GM21576 (cell line): ENCODE measurements at regions not wholly inside any gene's neighbourhood (a gene's known extent, or its start where the extent isn't known, plus 50 kb on each side); places are given as distances from the start of the nearest gene placed in this dataset.

Experiments used
- ATAC-seq: cut with Tn5 transposase; IDR thresholded peaks from one replicate; pipeline ENCODE4 v1.9.1; 2021; ENCODE audit warnings: mild to moderate bottlenecking, moderate library complexity; ENCODE audit not compliant: unreplicated experiment

DNA sequence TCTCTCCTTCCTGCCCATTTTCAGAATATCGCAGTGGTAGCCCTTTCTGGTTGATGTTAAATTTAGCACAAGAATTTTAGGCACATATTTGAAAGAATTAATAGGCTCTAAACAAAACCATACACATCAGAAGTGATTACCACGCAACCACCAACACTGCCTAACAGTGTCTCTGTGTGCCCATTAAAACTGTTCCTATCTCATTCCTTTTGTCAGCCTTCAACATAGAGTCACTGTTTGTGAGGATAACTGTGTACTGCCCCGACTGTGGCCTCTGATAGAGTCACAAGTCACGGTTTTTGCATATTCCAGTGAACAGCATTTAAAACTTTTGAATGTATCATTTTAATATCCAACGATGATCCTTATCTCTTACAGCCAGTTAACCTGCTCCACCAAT, 116.8 kb upstream of the TNFAIP3 start:
- ATAC-seq = no peak

DNA sequence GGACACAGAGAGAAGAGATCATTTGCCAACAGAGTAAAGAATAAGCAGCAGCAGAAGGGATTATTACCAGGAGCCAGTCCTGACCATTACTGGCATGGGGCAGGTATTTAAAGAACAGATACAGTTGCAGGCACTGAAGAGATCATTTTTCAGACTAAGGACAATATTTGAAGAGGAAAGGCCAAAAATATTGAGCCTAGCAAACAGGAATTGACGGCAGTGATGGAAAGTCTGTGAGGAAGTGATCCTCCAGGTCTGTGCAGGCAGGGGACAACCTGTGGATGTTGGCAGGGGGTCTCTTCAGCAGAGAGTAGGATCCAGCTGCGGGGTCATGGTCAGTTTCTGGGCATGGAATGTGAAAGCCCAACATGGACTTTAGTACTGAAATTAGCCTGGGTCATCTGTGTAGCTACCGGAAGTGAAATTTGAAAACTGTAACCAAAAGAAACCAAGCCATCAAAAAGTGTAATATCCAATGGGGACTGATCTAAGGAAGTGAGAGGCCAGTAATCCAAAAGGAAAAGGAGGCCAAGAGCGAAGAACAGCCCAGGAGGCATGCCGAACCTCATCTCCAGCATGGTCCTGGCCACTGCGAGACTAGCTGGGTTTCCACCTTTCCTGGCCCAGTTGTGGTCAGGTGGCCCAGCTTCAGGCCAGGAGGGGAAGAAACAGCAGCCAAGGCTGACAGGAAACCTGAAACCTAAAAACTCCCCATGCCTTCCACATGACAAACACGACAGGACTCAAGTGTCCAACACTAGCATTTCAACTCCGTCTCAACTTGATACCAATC, 115.1 kb upstream of the TNFAIP3 start:
- ATAC-seq = no peak

DNA sequence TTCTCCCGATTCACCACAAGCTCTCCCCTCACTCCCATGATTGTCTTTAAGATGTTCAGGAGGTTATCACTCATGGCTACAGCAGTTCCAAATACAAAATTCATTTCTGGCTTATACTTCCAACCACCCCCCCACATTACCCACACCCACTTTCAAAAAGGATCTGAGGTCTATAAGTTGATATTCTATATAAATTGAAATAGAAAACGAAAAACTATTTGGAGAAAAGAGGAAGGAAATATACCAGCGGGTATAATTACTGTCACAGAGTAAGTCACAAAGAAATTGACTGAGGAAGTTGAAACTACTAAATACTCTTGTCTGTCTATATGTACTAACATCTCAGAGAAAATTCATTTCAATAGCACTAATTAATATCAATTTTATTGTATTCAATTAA, 112.7 kb upstream of the TNFAIP3 start:
- ATAC-seq = peak; percentile 68

DNA sequence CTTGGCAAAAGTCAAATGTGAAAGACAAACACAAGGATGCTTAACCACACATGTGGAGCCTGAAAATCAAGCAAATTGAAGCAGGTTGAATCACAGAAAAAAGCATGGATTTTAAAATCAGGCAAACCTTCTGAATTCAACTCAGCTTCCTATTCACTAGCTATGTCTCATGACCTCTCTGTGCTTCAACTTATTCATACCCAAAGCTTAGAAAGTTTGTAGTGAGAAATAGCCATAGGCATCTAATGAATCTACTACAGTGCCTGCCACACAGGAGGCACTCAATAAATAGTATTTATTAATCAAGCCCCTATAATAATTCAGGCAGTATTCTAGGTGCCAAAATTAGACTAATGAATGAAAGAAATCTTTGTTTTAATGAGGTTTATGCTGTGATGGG, 112.2 kb upstream of the TNFAIP3 start:
- peak; percentile 19 for ATAC-seq

DNA sequence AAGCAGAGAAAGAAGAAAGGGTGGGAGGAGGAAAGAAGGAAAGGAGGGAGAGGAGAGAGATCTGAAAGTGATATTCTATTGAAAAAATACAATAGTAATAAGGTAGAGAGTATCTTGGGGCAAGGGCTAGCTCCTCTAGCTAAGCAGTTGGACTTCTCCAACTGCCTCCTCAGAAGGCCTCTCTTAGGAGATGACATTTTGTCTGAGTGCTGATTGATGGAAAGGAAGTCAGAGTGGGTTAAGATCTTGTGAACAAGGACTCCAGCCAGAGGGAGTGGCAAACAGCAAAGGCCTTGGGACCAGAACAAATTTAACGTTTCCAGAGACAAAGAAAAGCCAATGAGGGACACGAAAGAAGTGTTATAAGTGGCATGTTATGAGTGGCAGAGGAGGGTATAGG, 111.8 kb upstream of the TNFAIP3 start:
- ATAC-seq = no peak

DNA sequence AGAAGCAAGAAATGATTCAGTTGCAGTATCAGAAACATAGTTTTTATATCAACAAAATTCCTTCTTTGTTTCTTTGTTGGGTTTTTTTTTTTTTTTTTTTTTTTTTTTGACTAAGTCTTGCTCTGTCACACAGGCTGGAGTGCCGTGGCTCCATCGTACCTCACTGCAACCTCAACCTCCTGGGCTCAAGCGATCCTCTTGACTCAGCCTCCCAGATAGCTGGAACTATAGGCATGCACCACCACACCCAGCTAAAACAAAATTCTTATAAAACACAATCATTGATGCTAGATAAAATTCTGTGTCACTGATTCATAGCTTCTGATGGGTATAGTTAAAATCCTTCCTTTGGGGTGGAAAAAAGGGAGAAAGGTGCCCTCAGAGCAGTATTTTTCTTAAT, 110.3 kb upstream of the TNFAIP3 start:
- ATAC-seq = no peak

DNA sequence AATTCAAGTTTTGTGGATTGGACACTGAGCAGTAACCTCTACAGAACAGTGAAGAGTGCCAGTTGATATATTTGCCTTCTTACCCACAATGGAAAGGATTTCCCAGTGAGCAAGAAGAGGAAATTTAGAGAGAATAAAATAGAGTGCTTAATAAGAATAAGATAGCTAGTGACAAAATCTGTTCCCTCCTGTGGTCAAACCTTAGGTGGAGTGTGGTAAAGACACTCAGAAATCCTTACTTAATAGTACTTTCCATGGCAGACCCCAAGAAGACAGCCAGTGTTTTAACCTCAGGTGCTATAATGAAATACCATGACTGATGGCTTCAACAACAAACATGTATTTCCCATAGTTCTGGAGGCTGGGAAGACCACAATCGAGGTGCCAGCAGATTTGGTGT, 108.4 kb upstream of the TNFAIP3 start:
- no peak for ATAC-seq

DNA sequence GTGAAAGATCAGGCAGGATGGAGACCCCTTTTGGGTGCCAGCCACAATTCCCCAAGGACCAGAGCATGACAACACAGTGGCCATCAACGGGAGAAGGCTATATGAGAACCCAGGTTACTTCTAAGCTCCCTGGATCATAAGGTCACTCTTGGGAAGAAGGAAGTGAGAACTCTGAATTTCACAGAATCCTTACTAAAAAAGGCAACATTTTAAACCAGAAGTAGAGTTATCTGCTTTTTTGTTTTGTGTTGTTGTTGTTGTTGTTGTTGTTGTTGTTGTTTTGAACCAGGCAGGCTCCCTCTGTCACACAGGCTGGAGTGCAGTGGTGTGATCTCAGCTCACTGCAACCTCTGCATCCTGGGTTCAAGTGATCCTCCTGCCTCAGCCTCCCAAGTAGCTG, 107.4 kb upstream of the TNFAIP3 start:
- ATAC-seq = no peak

DNA sequence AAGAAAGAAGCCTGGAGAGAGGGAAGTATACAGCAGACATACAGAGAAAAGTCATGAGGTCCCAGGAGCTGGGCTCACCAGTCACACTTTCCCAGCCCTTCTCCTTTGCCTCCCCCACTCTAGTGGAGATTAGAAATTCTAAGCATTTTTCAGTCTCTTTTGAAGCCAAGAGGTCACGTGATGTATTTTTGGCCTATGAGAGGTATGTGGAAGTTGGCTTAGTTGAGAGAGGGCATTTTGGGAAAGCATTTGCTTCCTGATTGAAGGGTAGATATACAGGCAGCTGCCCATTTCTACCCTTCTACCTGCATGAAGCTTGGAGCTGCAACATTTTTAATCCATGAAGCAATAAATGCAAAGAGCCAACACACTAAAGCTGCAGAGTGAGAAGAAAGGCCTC, 106.0 kb upstream of the TNFAIP3 start:
- ATAC-seq = no peak

DNA sequence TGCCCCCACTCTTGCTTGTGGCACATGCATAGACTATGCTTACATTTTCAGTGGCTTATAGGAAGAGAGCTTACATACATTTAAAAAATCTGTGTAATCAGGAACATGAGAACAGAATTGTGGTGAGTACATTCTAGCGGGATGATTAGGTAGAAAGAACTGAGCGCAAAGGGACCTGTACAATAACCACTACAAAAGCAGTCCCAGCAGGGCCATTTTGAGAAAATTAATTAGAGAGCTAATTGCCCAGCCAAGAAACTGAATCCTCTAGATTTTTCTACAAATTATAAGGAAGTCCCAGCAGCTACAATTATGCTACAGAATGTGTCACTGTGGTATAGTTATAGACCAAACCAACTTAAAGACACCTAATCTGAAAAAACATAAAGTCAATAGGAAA, 105.6 kb upstream of the TNFAIP3 start:
- ATAC-seq = no peak

DNA sequence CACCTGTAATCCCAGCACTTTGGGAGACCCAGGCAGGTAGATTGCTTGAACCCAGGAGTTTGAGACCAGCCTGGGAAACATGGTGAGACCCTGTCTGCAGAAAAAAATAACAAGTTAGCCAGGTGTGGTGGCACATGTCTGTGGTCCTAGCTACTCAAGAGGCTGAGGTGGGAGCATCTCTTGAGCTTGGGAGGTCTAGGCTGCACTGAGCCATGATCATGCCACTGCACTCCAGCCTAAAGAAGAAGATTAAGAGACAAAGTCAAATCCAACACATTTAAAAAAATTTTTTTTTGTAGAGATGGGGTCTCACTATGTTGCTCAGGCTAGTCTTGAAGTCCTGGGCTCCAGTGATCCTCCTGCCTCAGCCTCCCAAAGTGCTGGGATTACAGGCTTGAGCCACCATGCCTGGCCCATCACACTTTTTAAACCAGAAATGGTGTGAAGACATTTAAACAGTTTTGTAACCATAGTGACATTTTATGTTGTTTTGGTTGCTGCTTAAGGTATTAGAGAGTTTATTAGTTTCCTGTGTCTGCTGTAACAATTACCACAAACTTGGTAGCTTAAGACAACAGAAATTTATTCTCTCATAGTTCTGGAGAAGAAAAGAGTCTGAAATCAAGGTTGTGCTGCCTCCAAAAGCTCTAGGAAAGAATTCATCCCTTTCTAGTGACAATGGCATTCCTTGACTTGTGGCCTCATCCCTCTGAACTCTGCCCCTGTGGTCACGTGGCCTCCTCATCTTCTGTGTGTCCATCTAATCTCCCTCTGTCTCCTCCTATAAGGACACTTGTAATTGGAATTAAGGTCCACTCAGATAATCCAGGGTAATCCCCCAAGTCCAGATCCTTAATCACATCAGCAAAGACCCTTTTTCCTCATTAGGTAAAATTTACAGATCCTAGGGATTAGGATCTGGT, 104.6 kb upstream of the TNFAIP3 start:
- no peak for ATAC-seq

DNA sequence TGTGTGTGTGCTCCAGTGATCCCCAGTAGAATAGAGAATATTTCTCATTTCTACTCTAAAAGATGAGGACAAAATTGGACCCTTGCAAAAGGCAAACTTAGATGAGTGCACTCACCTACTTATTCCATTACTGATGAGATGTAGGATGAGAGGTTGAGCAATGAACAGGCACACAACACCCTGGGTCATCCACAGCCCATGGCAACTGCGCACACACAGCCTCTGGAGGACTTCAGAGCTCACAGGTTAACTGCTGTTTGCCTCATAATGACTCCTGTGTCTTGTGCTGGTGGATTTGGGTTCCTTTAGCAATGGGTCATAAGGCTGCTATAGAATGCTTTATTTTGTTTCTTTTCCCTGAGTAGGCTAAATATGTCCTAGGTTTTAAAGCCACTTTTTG, 103.6 kb upstream of the TNFAIP3 start:
- ATAC-seq = no peak

DNA sequence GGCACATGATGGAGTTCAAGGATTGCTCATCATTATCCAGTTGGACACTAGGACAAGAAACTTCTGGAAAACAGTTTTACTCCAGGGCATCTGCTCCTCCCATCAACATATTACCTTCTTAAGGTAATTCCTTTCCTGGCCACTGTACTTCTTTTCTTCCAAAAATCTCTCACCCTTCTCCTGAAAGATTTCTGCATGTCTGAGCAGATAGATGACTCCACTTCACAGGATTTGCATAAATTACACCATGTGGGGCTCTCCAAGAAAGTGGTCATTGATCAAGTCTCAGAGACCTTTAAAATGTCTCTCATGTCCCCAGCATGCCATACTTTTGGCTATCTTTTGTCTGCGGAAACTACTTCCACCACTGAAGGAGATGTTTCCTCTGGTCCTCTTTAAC, 103.2 kb upstream of the TNFAIP3 start:
- no peak for ATAC-seq

DNA sequence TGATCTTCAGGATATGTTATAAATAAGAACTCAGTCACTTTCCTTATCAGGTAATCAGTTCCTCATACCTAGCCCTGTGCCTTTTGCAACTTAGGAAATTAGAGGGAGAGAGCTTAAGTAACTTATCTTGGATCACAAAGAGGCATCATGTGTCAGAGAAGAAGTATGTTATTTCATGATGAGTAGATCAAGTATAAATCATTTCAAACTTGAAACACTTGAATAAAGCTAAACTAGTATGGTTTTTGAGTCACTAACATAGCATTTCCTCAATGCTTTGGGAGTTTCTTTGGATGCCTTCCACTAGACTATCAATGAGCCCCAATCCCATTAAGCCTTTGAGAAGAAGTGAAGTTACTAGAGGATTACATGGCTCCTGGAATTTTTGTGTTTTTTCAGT, 102.6 kb upstream of the TNFAIP3 start:
- ATAC-seq = no peak

DNA sequence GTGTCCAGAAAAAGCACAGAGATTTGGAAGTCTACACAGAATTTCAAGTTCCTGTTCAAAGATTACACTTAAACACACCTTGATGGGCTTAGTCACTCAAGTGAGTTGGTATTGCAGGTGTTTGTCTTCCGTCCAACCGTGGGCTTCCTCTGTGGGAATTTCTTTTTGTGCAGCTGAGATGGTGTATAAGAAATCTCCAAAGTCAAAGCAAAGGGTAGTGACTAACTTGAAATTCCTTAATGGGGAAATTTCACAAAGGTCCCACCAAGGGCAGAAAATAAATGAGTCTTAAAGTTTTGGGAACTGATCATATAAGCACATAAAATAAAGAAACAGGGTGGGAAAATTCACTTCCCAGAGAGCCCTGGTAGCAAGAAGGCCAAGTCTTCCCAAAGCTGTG, 102.0 kb upstream of the TNFAIP3 start:
- ATAC-seq = no peak

DNA sequence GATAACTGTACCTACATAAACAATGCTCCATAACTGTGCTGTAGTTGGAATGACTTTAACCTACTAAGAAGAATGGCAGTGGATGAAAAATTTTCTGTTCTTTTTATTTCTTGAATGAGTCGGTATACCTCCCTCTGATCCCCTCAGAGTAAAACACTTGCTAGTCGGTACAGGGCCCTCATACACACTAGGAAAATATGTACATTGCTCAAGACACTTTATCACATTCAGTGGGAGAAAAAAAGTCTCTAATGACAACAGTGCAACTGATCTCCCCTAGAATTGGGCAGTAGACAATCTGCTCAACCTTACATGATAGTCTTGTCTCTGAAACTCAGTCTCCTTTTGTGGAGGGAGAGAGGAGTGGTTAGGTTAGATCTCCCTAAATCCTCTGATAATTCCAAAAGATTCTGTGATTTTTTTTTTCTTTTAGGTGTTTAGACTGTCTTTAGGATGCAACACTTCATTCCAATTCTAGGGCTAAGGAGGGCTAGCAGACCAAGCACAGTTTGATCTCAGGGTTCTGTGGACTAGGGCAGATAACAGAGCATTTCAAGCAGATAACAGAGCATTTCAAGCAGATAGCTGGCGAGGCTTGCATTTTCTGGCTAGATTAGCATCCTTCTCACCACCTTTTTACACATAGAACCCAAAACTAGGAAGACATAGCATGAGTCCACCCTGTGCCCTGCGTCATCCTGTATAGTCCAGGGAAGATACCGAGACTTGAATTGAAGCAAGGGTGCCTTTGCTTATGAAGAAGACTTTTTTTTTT, 100.3 kb upstream of the TNFAIP3 start:
- no peak for ATAC-seq

DNA sequence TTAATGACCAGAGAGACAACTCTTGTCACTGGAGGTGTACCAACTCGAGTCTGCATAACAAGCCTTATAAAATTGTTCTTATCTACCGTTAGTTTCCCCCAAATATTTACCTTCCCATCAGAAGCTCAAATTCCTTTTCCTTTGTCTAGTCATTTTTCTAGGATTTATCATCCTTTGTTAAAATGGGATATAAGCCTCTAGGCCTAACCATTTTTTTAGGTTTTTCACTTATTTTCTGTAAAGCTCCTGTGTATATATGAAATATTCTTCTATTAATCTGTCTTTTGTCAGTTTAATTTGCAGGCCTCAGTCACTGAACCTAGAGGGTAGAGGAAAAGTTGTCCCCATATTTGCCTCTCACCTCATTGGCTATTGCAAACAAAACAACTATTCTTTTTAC, 99.6 kb upstream of the TNFAIP3 start:
- ATAC-seq = no peak

DNA sequence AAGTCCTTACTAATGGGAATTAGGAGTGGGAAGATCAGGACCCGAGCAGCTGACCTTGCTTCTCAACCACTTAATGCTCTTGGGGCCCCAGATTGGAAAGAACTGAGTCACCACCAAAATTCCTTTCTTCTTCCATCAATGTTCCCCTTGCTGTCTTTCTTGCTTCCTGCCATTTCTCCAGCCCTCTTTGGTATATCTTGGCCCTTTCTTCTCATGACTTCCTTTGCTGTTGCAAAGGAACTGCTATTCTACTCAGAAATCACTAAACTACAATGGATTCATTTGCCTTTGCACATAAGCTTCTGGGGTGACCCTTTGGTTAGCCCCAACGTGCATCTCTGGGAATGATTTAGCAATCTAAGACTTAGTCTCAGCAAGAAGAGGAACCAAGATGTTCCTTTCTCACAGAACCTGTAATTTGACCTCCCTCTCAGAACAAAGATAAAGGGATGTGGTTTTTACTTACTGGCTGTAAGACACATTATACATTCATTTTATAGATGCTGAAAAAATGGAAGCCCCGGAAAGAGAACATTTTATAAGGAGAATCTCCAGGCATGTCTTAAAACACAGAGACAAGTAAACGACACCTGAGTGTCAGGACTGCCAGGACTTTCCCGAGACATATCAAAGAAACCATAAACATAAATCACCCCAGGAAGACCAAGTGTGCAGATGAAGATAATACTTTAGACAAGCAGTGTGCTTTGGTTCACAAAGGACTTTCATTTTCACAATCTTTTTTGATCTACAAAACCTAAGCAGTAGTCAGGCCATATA, 99.0 kb upstream of the TNFAIP3 start:
- ATAC-seq = peak; percentile 77

DNA sequence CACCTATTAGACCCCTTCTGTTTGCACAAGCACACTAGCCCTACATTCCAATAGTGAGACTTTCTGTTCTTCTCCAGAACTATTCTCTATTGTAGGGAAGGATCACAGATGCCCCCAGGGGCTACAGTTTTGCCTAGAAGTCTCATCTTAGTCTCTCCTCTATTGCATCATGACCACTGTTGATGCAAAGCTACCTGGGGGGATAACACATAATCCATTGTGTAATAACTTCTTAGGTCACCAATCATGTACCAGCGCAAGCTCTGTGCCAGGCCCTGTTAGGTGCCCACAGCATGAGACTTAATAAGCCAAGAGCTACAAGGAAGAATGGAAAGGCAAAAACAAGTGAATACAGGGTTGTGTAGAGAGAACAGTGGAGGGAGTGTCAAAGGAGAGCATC, 98.1 kb upstream of the TNFAIP3 start:
- no peak for ATAC-seq

DNA sequence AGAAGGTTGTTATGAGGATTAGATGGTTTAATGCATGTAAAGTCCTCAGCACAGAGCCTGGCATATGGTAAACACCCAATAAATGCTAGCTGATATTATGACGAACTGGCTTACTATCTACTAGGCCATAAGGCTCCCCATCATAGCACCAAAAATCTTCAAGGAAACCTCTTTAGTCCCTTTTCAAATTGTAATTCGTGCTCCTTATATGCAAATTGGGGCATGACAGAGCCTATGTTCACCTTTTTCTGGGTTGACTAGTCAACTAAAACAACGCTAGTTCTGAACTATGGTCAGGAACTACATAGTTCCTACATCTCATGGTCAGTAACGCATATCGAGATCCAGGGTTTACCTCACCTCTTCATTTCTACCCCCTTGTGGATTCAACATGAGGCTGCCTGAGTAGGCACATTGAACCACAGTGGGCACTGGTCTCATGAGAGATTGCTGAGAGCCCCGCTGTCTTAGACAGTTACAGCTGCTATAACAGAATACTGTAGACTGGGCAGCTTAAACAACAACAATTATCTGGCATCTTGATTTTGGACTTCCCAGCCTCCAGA, 97.2 kb upstream of the TNFAIP3 start:
- no peak for ATAC-seq
